ENCODE measurements at regions not wholly inside any gene's neighbourhood (a gene's known extent, or its start where the extent isn't known, plus 50 kb on each side); places are given as distances from the start of the nearest gene placed in this dataset.

- no peak for TF ChIP-seq CTCF (IDR thresholded peaks at IDR 0.05)
- TF ChIP-seq EP300 (IDR thresholded peaks at IDR 0.05): no peak
- TF ChIP-seq POLR2A (IDR thresholded peaks at IDR 0.05): no peak
Observed at GRCh38 chr1:244256086-244256676, 195.5 kb downstream of the ADSS2 start.

All from ovary (tissue), 3 donors.